Activated CD8-positive, alpha-beta memory T cell treated with anti-CD3 and anti-CD28 coated beads for 1 hour (primary cell): ENCODE measurements at regions not wholly inside any gene's neighbourhood (a gene's known extent, or its start where the extent isn't known, plus 50 kb on each side); places are given as distances from the start of the nearest gene placed in this dataset.
"Not testable (repeated sequence)": the region's sequence is repeated elsewhere in the genome, so short reads cannot be mapped to it uniquely, and the experiment has no call there.

Experiments used
- DNase-seq, 2 donors: peaks; one replicate each; pipeline ENCODE4 v3.0.0-alpha.2; 2020; ENCODE audit warnings: low read depth in 1 of 2; ENCODE audit errors: extremely low read depth in 1 of 2

- DNase-seq, result no peak
Observed at GRCh38 chr2:57465967-57466366, 580.6 kb upstream of the VRK2 start.

- DNase-seq, result no peak
Observed at GRCh38 chr2:57475391-57475790, 571.2 kb upstream of the VRK2 start.

- DNase-seq, result no peak
Observed at GRCh38 chr2:57479981-57480380, 566.6 kb upstream of the VRK2 start.

GRCh38 chr2:57488061-57488460 lies 558.5 kb upstream of the VRK2 start:
- DNase-seq, result no peak

- DNase-seq, result no peak
Observed at GRCh38 chr2:57490741-57491140, 555.9 kb upstream of the VRK2 start.

GRCh38 chr2:57491213-57491612 lies 555.4 kb upstream of the VRK2 start:
- DNase-seq, result no peak

- not testable (repeated sequence) for DNase-seq
Observed at GRCh38 chr2:57493966-57494365, 552.6 kb upstream of the VRK2 start.

- no peak for DNase-seq
Observed at GRCh38 chr2:57497489-57498096, 549.0 kb upstream of the VRK2 start.

- DNase-seq, result no peak
Observed at GRCh38 chr2:57504787-57505186, 541.8 kb upstream of the VRK2 start.

GRCh38 chr2:57509189-57509588 lies 537.4 kb upstream of the VRK2 start:
- DNase-seq, result no peak

GRCh38 chr2:57510704-57511103 lies 535.9 kb upstream of the VRK2 start:
- no peak for DNase-seq

GRCh38 chr2:57515366-57515765 lies 531.2 kb upstream of the VRK2 start:
- no peak for DNase-seq

GRCh38 chr2:57516698-57517340 lies 529.8 kb upstream of the VRK2 start:
- DNase-seq, result no peak

GRCh38 chr2:57523304-57523703 lies 523.3 kb upstream of the VRK2 start:
- no peak for DNase-seq

- DNase-seq, result no peak
Observed at GRCh38 chr2:57527685-57528084, 518.9 kb upstream of the VRK2 start.

- no peak for DNase-seq
Observed at GRCh38 chr2:57528499-57528898, 518.1 kb upstream of the VRK2 start.

GRCh38 chr2:57534358-57534757 lies 512.2 kb upstream of the VRK2 start:
- no peak for DNase-seq

- no peak for DNase-seq
Observed at GRCh38 chr2:57536535-57537231, 509.9 kb upstream of the VRK2 start.

GRCh38 chr2:57539761-57540160 lies 506.8 kb upstream of the VRK2 start:
- DNase-seq, result no peak

- no peak for DNase-seq
Observed at GRCh38 chr2:57542081-57542480, 504.5 kb upstream of the VRK2 start.

GRCh38 chr2:57543211-57543610 lies 503.4 kb upstream of the VRK2 start:
- no peak for DNase-seq

- DNase-seq, result no peak
Observed at GRCh38 chr2:57544624-57545023, 502.0 kb upstream of the VRK2 start.
